HG02884 (cell line): ENCODE measurements at regions not wholly inside any gene's neighbourhood (a gene's known extent, or its start where the extent isn't known, plus 50 kb on each side); places are given as distances from the start of the nearest gene placed in this dataset.
"Not testable (repeated sequence)": the region's sequence is repeated elsewhere in the genome, so short reads cannot be mapped to it uniquely, and the experiment has no call there.

Experiments
- ATAC-seq: cut with Tn5 transposase; IDR thresholded peaks from one replicate; pipeline ENCODE4 v1.9.1; 2021; ENCODE audit warnings: mild to moderate bottlenecking, moderate library complexity; ENCODE audit not compliant: unreplicated experiment

DNA sequence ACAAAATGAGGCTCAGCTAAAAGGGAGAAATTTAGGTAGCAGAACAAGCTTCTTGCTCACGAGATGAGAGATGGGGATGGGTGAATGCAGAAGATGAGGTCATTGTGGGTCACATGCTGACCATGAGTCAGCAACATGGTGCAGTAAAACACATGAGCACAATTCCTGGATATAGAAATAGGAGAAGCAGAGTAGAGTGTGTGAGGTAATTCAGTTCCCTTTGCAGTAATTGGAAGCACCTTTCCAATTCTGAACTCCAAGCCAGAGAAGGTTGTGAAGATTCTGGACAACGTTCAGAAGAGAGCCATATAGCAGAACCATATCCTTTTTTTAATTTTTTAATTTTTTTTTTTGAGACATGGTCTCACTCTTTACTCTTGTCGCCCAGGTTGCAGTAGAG lies 62.0 kb upstream of the LMNTD1 start:
- ATAC-seq: no peak

DNA sequence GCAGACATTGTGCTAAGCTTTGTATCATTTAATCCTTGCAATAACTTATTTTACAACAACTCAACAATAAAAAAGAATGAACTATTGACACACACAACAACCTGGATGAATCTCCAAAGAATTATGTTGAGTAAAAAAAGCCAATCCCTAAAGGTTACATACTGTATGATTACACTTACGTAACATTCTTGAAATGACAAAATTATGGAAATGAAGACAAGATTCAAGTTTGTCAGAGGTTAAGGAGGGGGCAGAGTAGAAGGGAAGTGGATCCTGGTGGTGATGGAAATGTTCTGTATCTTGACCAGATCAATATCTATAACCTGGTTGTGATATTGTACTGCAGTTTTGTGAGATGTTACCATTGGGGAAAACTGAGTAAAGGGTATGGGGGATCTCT lies 63.2 kb upstream of the LMNTD1 start:
- no peak for ATAC-seq

DNA sequence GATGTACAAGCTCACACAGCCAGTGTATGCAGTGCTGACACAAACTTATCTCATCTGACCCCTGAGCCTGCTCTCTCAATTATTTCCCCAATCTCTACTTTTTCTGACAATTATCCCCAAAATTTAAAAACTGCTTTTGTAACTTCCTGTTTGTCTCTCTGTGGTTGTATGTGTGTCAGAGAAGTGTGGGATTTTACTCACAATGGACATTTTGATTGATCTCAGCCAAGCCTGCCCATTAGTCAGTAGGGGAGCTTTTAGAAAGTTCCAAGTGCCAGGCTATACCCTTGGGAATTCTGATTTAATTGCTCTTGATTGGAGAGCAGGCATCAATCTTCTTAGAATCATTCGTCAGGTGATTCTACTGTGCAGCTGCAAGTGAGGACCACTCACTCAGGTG lies 64.9 kb upstream of the LMNTD1 start:
- ATAC-seq: no peak

DNA sequence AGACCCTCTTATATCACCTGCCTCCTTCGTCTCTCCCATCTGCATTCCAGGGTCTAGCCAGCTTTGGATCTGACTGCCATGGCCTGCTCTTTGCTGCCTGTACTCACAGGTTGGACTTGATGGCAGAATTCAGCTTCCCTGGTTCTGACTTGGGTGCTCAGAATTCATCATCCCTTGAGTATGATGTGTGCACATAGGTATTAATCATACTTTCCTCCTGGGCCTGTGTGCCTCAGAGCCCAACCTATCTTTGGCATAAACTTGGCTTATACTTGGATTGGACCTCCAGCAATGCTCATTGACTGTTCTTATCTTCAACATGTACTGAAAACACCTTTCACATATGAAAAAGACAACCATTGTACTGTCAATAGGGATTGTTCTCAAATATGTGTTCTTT lies 70.7 kb upstream of the LMNTD1 start:
- ATAC-seq: no peak

DNA sequence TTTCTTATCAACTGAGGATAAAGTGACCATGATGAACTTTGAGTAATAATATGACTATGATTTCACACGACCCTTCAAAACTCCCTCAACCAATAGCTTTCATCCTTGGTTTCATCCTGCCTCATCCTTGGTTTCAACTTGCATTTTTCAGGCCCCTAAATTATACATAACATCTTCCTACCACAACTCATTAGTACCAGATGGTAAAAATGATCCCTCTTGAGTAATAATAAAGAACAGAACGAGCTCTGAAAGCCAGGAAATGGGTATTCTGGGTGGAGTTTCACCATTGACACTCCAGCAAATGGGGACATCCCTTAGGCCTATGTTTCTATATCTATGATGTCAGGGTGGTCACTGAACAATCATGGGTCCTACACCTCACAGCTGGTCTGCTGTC lies 72.1 kb upstream of the LMNTD1 start:
- ATAC-seq: no peak

DNA sequence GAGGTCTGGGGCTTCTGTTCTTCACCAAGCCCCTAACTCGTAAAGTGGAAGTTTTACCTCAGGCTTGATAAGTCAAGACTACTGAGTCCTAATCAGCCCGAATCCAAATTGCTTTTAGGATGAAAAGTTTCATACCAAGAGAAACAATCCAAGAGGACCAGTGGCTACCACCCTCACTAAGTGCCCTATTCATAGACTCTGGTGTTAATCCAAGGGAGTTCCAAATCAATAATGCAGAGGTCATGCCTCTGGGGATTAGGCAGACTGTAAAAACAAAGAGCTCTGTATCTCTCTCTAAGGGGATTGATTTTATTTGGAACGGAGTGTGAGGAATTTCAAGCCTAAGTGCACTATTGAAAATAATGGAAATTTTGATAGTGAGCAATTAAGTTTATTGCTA lies 76.3 kb upstream of the LMNTD1 start:
- no peak for ATAC-seq

DNA sequence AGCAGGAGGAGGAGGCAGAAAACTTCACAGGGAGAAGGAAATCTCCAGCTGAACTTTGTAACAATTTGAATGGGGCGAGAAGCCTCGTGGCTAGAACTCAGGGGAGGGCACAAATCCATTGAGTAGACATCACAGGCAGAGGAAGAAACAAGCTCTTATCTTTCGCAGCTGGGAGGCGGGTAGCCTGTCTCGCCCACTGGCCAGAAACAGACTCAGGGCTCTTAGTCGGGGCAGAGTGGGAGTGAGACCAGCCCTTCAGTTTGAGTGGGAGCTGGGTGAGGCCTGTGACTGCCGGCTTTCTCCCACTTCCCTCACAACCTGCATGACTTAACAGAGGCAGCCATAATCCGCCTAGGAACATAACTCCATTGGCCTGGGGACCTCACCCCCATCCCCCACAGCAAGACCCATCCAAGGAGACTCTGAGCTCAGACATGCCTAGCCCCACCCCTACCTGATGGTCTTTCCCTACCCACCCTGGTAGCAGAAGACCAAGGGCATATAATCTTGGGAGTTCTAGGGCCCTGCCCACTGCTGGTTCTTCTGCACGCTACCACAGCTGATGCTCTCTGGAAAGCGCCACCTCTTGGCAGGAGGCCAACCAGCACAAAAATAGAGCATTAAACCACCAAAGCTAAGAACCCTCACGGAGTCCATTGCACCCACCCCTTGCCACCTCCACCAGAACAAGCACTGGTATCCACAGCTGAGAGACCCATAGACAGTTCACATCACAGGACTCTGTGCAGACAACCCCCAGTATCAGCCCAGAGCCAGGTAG lies 77.8 kb upstream of the LMNTD1 start:
- ATAC-seq: not testable (repeated sequence)

DNA sequence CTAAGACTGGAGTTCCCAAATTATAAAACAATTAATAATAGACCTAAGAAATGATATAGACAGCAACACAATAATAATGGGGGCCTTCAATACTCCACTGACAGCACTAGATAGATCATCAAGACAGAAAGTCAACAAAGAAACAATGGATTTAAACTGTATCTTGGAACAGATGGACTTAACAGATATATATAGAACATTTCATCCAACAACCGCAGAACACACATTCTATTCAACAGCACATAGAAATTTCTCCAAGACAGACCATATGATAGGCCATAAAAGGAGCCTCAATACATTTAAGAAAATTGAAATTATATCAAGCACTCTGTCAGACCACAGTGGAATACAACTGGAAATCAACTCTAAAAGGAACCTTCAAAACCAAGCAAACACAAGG lies 80.1 kb upstream of the LMNTD1 start:
- ATAC-seq: not testable (repeated sequence)

DNA sequence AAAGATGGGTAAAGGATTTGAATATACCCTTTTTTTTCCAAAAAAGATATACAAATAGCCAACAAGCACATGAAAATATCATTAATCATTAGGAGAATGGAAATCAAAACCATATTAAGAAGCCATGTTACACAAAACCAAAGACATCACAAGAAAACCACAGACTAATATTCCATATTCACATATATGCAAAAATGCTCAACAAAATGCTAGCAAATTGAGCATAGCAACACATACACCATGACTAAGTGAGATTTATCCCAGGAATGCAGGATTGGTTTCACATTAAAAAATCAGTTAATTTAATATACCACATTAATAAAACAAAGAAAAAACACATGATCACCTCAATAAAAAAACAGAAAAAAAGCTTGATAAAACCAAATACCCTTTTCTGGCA lies 84.7 kb upstream of the LMNTD1 start:
- no peak for ATAC-seq

DNA sequence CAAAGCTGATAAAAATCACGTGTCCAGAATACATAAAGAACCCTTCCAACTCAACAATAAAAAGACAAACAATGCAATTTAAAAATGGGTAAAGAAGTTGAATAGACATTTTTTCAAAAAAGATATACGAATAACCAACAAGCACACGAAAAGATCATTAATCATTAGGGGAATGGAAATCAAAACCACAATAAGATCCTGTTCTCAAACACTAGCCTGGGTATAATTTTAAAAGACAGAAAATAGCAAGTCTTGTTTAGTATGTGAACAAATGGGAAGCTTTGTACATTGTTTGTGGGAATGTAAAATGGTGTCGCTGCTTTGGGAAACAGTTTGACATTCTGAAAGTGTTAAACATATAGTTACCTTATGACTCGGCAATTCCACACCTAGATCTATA lies 86.3 kb upstream of the LMNTD1 start:
- no peak for ATAC-seq

DNA sequence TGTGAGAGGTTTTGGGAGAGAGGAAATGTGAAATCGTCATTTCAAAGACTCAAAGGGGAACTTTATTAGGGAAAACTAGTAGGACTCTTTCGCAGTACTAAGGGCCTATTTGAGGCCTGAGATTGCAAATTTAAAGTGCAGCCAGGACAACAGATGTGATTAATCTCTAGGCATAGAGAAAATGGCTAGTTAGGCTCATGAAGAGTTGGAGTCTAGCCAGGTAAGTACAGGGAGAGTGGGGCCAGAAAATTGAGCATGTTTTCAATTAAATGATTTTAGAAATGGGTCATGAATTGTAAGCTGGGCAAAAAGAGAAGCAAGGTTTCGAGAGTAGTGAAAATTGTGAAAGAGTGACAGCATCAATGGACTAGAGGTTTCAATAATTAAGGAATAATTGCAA lies 91.9 kb upstream of the LMNTD1 start:
- no peak for ATAC-seq

DNA sequence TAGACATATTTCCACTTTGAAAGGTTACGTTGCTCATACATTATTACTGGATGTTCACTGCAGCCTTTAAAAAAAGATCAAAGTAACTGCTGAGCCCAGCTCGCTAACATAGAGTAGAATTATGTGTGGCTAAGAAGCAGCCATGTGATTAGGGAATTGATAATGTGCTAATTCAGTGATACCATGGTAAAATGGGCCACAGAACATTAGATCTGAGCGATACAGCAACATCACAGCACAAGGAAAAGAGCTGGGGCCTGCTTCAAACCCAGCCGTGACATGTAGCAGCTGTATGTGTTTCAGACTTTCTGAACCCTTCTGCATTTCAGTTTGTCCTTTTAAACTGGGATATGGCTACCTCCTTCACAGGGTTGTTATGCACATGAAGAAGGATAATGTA lies 92.3 kb upstream of the LMNTD1 start:
- no peak for ATAC-seq

DNA sequence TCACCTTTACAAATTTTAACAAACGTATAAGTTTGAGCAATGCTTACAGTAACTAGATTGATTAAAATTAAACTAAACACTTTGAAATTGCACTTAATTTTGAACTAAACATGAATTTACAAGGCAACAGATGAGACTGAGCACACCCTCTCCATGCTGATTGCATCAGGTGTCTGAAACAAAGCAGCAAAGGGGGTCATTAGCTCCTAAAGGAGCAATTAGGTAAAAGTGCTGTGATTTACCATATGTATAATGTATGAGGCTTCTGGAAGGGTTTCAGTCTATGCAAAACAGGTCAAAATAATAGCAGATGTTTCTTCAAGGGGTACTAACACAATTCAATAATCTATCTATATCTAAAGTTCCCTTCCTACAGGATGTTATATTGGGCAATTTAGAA lies 98.8 kb upstream of the LMNTD1 start:
- ATAC-seq: no peak

DNA sequence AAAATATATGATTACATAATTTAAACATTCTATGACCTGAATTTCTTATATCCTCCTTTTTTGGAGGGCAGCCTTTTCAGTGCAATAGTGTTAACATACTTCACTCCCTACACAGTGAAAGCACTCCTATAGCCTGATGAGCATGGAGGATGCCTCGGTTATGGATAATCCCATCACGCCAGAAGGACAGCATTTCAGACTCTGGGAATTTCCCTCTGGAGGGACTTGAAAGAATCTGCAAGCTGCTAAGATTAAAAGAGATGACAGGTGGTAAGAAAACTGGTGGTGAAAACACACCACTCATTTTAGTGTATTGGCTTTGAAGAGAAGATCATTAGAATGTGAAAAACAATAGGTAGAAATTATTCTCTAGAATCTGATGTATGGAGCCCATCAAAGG lies 99.3 kb upstream of the LMNTD1 start:
- no peak for ATAC-seq

DNA sequence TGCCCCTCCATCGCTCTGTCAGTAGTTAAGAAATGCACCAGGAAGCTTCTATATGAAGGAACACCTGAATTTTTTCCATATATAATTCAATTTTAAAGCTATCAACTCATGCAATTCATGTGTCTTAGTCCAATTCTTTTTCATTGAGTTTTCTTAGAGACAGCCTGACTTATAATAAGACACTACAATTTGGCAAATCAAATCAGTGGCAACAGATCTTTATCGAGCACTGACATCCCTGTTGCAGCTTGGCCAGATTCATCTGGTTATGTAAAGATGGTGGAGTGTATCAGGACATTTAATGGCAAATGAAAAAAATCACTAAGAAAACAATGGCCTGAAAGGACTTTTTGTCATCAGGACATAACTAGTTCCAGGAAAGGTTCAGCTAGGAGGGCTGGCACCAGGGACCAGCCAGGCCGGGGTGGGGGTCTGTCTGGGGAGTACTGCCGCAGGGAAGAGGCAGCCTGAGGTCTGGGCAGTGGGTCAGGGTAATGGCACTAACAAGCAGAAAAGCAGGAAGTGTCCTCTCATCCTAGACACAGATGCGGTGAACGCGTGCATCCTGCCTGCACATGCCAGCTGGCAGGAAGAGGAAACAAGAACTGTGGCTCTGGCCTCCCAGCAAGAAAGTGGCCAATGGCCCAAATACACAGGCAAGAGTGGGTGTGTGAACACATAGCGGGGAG lies 100.5 kb upstream of the LMNTD1 start:
- no peak for ATAC-seq

DNA sequence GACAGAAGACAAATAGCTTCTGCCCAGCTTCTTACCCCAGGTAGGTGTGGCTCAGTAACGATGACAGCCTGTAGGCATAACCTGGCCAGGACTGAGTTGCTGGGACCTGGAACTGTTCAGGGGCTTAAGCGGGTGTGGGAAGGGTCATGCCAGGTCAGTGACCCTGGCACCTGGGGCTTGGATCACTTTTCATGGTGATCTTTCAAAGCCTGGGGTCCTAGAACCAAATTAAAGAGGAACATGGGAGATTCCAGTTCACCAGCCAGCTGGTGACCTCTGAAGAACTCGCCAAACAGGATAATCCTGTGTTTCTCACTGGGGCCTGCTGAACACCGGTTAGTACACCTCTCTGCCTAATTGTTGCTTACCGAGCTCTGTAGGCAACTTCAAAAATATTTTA lies 102.6 kb upstream of the LMNTD1 start:
- ATAC-seq: no peak

DNA sequence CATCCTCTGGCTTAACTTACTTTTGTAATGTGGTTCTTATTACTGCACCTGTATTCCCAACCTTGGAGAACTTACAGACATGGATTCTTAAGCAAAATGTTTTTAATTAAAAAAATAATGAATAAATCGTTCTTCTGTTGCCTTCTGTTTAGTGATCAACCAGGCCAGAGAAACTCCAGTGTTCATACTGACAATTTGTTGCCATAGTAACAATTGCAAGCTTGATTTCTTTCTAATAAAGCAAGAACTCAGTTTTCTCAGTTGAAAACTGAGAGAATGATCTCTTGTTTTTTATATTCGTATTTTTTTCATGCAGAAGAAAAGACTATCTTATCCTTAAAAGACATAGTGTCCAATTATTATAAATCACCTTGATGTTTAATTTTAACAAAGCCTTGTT lies 106.5 kb upstream of the LMNTD1 start:
- ATAC-seq: no peak

DNA sequence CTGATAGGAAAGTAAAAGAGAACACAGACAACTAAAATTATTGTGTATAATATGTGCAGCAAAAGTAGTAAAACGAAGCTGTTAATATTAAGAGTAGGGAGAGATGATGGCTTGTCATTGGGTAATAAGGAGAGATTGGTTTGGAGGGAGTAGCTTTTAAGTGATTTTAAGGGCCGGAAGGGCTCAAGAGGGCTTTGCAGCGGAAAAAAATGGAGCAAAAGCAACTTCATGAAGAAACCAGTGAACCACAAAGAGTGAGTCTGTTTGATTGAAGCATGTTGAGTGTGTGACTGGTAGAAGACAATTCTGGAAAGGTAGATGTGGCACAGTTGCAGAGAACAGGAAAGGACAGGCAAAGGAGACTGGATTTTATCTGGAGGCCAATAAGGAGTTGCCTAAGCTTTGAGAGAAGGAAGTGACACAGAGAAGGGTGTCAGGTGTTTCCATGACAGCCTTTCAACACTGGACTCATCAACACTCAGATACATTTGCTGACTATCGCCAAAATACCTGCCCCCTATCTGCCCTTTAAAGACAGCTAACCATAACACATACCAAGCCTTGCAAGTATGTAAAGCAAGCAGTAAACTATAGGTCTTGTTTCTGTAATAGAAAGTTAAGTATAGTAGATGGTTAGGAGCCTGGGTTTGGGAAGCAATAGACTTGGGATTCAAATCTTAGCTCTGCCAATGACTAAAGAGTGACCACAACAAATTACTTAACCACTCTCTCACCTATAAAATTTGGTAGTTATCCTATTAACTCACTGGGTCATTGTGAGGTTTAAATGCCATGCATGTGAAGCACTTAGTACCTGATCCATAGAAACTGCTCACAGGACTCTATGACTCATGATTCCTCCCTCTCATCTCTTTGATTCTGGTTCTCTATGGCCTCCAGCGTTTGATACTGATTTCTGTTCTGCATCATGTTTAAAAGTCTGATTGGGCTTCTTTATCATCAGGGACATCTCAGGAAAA lies 117.3 kb upstream of the LMNTD1 start:
- ATAC-seq: no peak

DNA sequence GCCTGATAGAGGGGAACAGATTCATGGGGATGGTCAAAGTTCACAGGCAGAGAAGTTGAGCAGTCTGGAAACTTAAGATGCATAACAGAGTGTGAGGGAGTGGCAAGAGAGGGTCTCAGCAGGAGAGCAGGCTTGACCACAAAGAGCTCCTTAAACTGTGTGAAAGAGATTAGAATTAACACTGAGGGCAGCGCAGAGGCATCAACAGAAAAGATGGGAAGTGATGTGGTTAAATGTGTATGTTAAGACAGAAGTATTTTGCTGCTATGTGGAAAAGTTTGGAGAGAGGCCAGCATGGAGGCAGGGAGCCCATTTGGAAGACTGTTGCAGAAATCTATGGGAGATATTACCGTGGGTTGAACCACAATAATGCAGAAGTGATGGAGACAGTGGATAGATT lies 122.7 kb upstream of the LMNTD1 start:
- ATAC-seq: no peak

DNA sequence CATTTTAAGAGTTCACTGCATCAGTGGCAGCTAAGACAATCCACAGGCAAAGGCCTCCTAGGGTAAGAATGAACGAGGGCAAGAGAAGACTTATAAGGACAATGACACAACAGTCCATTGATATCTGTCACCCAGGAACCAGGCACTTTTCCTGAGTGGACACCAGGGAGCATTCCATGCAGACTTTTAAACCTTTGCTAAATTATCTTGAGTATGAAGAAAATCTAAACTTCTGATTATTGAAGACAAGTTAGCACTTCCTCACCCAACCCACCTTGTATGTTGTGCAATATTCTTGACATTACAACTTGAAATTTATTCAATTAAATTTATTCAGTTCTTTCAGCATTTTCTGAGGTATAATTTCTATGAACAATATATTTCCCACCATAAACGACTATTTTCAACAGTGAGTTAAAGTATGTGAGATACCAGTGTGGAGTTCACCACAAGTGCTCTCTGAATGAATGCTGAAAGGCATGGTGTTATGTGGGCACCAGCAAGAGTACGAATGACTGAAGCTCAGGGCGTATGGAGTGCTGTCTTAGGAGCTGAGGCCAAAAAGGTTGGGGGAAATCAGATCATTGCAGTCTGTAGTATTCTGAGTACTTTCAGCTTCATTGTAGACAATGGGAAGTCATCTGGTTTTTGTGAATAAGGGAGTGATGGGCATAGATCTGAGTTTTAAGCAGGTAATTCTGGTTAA lies 124.3 kb upstream of the LMNTD1 start:
- no peak for ATAC-seq

DNA sequence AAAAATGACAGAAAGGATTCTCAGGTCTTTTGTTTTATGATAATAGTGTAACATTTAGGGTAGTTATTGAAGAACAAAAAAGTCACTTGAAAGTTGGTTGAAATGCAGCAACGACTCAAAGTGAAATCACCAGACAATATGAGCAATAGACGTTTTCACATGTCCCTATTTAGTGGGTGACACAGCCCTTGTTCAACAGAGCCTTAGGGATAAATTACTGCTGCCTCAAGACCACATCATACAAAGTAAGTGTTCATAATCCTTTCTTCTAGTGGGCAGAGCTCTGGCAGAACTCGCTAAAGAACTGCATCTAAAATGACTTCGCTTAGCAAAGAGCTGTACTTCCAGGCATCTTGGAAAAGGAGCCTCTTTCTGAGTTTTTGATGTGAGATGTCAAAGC lies 128.5 kb upstream of the LMNTD1 start:
- ATAC-seq: no peak
